WERI-Rb-1 (cell line): ENCODE measurements at regions not wholly inside any gene's neighbourhood (a gene's known extent, or its start where the extent isn't known, plus 50 kb on each side); places are given as distances from the start of the nearest gene placed in this dataset.
A peak's percentile ranks its signal among the peaks of the same experiment; 100 is the strongest.

Experiments
- DNase-seq: peaks from one replicate; pipeline ENCODE4 v3.0.0-alpha.2; 2020
- H3K27ac ChIP-seq: fragments of 250-450 bp; sonication (Bioruptor Pico); 2 replicates; pipeline ENCODE4 v1.5.1; 2020; ENCODE audit warnings: mild to moderate bottlenecking, moderate library complexity
- H3K27me3 ChIP-seq: fragments of 250-450 bp; sonication (Bioruptor Pico); 2 replicates; pipeline ENCODE4 v1.5.1; 2021; ENCODE audit warnings: mild to moderate bottlenecking, low read depth, moderate library complexity; ENCODE audit not compliant: insufficient read depth, severe bottlenecking
- H3K36me3 ChIP-seq: fragments of 250-450 bp; sonication (Bioruptor Pico); 2 replicates; pipeline ENCODE4 v1.5.1; 2020; ENCODE audit warnings: mild to moderate bottlenecking, moderate library complexity
- H3K4me3 ChIP-seq: 2 replicates; pipeline ENCODE4 v1.5.1; 2011; ENCODE audit warnings: low read depth, mild to moderate bottlenecking, control low read depth, low read length
- H3K9me3 ChIP-seq: fragments of 250-450 bp; sonication (Bioruptor Pico); 2 replicates; pipeline ENCODE4 v1.5.1; 2021; ENCODE audit warnings: mild to moderate bottlenecking, moderate library complexity; ENCODE audit not compliant: severe bottlenecking
- TF ChIP-seq, protein P1 (sequence below): IDR thresholded peaks from 2 replicates; pipeline ENCODE4 v1.5.1; 2011; ENCODE audit warnings: low read depth, mild to moderate bottlenecking, control low read depth, inconsistent platforms, low read length

DNA sequence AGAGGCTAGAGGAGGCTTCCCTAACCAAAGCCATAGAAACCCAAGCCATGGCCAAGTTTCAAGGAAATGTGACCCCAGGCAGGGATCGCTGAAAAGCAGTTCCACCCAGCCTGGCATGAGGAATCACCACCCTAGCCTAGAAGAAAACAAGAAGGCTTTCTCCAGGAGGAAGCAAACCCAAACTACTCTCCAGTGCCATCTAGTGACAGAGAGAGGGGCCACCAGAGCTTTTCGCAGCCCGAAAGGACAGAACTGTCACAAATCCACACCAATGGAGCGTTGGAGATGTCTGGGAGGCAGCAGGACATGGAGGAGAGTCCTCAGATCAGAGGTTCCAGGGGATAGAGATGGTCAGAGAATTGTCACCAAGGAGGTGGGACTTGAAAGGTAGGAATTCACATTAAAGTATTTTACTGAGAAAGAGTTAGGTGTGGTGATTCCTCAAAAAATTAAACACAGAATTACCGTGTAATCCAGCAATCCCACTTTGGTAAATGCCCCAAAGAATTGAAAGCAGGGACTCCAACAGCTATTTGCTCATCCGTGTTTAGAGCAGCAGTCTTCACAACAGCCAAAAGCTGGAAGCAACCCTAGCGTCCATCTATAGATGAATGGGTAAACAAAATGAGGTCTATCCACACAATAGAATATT, 67.3 kb upstream of the NUP50 start:
- Histone ChIP-seq H3K27me3 (no peaks in the 10 kb centered on the region), H3K27ac (no peak overlapping the region), H3K4me3 (no peak overlapping the region), H3K36me3 (no peaks in the 10 kb centered on the region), H3K9me3 (no peaks in the 10 kb centered on the region)
- TF ChIP-seq, protein P1, sequence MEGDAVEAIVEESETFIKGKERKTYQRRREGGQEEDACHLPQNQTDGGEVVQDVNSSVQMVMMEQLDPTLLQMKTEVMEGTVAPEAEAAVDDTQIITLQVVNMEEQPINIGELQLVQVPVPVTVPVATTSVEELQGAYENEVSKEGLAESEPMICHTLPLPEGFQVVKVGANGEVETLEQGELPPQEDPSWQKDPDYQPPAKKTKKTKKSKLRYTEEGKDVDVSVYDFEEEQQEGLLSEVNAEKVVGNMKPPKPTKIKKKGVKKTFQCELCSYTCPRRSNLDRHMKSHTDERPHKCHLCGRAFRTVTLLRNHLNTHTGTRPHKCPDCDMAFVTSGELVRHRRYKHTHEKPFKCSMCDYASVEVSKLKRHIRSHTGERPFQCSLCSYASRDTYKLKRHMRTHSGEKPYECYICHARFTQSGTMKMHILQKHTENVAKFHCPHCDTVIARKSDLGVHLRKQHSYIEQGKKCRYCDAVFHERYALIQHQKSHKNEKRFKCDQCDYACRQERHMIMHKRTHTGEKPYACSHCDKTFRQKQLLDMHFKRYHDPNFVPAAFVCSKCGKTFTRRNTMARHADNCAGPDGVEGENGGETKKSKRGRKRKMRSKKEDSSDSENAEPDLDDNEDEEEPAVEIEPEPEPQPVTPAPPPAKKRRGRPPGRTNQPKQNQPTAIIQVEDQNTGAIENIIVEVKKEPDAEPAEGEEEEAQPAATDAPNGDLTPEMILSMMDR = peak; percentile 90
- peak; percentile 77 for DNase-seq

DNA sequence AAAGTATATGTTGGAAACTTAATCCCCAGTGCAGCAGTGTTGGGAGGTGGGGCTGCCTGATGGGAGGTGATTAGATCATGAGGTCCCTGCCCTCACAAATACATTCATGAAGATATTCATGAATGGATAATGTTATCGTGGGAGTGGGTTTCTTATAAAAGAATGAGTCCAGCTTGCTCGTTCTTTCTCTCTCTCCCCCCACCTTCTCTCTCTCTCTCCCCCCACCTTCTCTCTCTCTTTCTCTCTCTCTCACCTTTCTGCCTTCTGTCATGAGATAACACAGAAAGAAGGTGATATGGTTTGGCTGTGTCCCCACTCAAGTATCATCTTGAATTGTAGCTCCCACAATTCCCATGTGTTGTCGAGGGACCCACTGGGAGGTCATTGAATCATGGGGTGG, 66.7 kb upstream of the NUP50 start:
- Histone ChIP-seq H3K36me3 (no peaks in the 10 kb centered on the region), H3K4me3 (no peak overlapping the region), H3K27me3 (no peaks in the 10 kb centered on the region), H3K9me3 (no peaks in the 10 kb centered on the region), H3K27ac (no peak overlapping the region)
- no peak for DNase-seq
- TF ChIP-seq, protein P1 = no peak

DNA sequence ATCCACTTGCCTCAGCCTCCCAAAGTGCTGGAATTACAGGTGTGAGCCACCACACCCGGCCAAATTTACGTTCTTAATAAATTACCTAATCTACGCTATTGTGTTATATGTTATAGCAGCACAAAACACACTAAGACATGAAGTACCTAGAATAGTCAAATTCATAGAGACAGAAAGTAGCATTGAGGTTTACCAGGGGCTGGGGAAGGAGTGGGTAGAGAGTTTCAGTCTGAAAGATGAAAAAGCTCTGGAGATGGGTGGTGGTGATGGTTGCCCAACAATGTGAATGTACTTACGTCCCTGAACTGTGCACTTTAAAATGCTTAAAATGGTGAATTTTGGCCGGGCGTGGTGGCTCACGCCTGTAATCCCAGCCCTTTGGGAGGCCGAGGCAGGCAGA, 65.7 kb upstream of the NUP50 start:
- Histone ChIP-seq H3K36me3 (no peaks in the 10 kb centered on the region), H3K4me3 (no peak overlapping the region), H3K27ac (no peak overlapping the region), H3K27me3 (no peaks in the 10 kb centered on the region), H3K9me3 (no peaks in the 10 kb centered on the region)
- DNase-seq = no peak
- TF ChIP-seq, protein P1 = no peak

DNA sequence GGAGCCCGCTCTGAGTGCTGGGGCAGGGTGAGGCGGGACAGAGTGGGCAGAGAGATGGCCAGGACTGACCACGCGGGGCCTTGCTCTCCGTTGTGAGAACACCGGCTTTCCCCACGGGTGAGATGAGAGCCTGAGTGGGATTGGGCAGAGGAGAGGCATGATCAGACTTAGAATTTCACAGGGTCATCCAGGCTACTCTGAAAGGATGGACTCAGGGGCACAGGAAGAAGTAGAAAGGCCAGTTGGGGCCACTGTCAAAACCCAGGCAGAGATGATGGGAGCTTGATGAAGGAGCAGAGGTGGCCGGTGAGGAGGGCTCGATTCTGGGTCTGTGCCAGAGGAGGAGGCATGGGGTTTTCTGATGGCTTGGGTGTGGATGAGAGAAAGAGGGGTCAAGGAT, 63.8 kb upstream of the NUP50 start:
- TF ChIP-seq, protein P1 = no peak
- Histone ChIP-seq H3K27me3 (no peaks in the 10 kb centered on the region), H3K9me3 (no peaks in the 10 kb centered on the region), H3K36me3 (no peaks in the 10 kb centered on the region), H3K4me3 (no peak overlapping the region), H3K27ac (no peak overlapping the region)
- no peak for DNase-seq

DNA sequence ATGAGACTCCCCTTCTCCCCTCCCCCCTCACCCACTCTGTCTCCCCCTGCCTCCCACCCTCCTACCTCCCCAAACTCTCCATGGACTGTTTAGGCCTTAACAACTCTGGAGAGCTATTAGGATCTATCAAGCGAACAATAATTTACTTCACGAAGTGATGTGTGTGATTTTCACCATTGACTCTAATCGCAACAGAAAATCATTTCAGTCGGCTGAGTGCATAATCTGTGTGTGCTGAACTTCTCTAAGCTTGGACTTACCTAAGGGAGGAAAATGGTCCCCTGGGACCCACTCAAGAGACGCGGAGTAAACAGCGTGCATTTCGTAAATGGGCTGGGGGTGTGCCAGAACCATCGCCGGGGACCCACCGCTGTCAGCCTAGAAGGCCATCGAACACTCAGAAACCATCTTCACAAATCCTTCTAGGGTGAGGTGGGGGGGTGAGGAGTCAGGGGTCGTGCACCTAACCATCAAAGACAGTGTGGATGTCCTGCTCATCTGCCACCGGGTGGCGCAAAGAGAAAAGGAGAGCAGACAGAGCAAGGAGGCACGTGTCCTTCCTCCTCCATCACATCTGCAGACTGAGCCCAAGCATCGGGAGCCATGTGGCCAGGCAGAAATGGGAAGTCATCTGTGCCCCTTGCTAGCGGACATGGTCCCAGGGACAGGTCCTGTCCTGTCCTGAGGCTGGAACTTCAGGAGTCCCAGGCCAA, 62.1 kb upstream of the NUP50 start:
- DNase-seq = peak; percentile 78

More for the DNA sequence above, 62.1 kb upstream of the NUP50 start:
- Histone ChIP-seq H3K36me3 (no peaks in the 10 kb centered on the region), H3K9me3 (no peaks in the 10 kb centered on the region), H3K27ac (no peak overlapping the region), H3K27me3 (no peaks in the 10 kb centered on the region), H3K4me3 (no peak overlapping the region)
- TF ChIP-seq, protein P1 = peak; percentile 86
